Colonic mucosa (tissue), 4 donors: ENCODE measurements at regions not wholly inside any gene's neighbourhood (a gene's known extent, or its start where the extent isn't known, plus 50 kb on each side); places are given as distances from the start of the nearest gene placed in this dataset.

Source experiments
- DNase-seq: peaks from one replicate; pipeline ENCODE4 v3.0.0-alpha.2; 2020
- H3K27ac ChIP-seq: fragments of 200-600 bp; one replicate; pipeline ENCODE4 v1.8.0; 2021
- H3K27me3 ChIP-seq: fragments of 200-600 bp; one replicate; pipeline ENCODE4 v1.8.0; 2021
- H3K36me3 ChIP-seq: fragments of 200-600 bp; one replicate; pipeline ENCODE4 v1.8.0; 2021
- H3K4me1 ChIP-seq: fragments of 200-600 bp; one replicate; pipeline ENCODE4 v1.8.0; 2021; ENCODE audit warnings: mild to moderate bottlenecking
- H3K4me3 ChIP-seq: fragments of 200-600 bp; one replicate; pipeline ENCODE4 v1.8.0; 2021
- H3K9ac ChIP-seq, 2 donors: one replicate each; pipeline ENCODE4 v1.7.0; 2013; ENCODE audit warnings: control low read depth in 2 of 2, low read depth in 2 of 2, low read length in 2 of 2
- H3K9me3 ChIP-seq: fragments of 200-600 bp; one replicate; pipeline ENCODE4 v1.8.0; 2021
- intact Hi-C: fragments of 100-400 bp; cut with DNase I; formaldehyde crosslinking; loops from one replicate; pipeline ENCODE4 v1.14.1; 2022
- TF ChIP-seq, protein P1 (sequence below): fragments of 200-600 bp; IDR thresholded peaks from one replicate; pipeline ENCODE4 v1.8.0; 2022; ENCODE audit warnings: antibody characterized with exemption, mild to moderate bottlenecking
- donor health status: healthy.
- donor health status: DM: no; HTN: no; CAD: no.
- donor health status: DM: no; HTN: no; CAD: no.

DNA sequence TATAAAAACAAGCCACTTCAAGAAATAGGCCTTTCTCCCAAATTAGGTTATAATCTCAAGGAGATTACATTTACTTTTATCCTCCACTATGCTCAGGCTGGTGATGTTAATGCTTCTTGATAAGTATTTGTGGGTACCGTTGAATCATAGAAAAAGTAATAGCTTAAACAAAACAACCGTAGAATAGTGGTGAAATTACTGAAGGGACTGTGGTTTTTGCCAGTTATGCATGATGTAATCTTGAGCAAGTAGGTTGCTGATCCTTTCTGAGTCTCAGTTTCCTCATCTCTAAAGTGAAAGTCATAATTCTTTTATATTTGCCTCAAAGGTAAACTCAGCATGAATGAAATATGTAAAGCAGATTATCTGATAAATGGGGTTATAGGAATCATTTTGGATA is 187.3 kb upstream of the JAG1 start:
- intact Hi-C loops: no loop called here
- Histone ChIP-seq H3K27ac (peak overlapping the region; percentile 60), H3K4me1 (peaks cover 19% of the 10 kb centered on the region), H3K9me3 (no peaks in the 10 kb centered on the region), H3K36me3 (no peaks in the 10 kb centered on the region), H3K9ac (no peak overlapping the region), H3K27me3 (no peaks in the 10 kb centered on the region), H3K4me3 (no peak overlapping the region)
- TF ChIP-seq, protein P1, sequence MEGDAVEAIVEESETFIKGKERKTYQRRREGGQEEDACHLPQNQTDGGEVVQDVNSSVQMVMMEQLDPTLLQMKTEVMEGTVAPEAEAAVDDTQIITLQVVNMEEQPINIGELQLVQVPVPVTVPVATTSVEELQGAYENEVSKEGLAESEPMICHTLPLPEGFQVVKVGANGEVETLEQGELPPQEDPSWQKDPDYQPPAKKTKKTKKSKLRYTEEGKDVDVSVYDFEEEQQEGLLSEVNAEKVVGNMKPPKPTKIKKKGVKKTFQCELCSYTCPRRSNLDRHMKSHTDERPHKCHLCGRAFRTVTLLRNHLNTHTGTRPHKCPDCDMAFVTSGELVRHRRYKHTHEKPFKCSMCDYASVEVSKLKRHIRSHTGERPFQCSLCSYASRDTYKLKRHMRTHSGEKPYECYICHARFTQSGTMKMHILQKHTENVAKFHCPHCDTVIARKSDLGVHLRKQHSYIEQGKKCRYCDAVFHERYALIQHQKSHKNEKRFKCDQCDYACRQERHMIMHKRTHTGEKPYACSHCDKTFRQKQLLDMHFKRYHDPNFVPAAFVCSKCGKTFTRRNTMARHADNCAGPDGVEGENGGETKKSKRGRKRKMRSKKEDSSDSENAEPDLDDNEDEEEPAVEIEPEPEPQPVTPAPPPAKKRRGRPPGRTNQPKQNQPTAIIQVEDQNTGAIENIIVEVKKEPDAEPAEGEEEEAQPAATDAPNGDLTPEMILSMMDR: no peak
- DNase-seq: no peak

DNA sequence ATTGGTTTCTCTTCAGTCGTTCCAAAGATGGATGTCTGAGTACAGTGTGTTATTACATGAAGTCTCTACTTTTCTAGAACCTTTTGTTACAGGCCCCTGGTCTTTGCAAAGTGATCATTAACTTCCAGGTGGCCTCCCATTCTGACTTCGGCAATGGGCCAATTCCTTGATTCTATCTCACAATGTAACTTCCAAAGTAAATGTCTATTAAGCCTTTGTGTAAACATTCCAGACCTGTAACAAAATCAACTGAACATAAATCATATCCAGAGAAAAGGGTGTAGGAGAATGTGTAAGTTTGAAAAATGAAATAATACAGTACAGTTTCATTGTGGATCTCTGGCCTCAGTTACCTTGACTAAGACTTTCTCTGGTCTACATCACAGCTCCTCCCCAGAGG is 187.8 kb upstream of the JAG1 start:
- H3K4me1 ChIP-seq: peaks cover 19% of the 10 kb centered on the region

DNA sequence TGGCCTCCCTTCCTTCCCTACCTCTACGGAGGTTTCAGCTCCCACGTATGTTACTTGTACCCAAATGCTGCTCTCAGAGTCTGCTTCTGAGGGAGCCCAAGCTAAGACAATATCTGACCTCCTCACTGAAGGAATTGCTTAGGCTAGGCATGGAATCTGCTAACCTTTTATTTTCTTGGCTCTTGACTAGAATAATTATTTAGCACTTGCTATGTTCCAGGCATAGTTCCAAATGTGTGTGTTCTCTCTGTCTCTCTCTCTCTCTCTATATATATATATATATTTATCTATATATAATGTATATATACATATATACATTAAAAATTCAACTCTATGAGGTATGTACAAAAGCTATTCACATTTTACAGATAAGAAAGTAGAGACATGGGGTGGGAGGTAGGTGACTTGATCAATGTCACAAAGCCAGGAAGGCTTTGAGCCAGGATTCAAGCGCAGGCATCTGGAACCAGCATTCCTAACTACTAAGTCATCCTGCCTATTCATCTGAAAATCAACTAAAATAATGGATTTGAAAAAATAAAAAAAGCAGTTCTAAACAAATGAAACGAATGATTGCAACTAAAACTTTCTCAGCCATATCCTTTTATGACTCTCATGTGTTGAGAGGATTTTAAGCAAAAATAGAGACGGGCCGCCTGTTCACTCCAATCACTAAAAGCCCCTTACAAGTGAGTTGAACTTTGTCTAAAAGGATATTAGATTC is 189.7 kb upstream of the JAG1 start:
- DNase-seq: no peak
- Histone ChIP-seq H3K9ac (peak overlapping the region in 1 of 2 donors; percentile 68), H3K9me3 (no peaks in the 10 kb centered on the region), H3K27me3 (no peaks in the 10 kb centered on the region), H3K4me3 (no peak overlapping the region), H3K36me3 (no peaks in the 10 kb centered on the region), H3K4me1 (peaks cover 19% of the 10 kb centered on the region), H3K27ac (peak overlapping the region; percentile 88)
- intact Hi-C loops: no loop called here
- TF ChIP-seq, protein P1: no peak

More for the DNA sequence above, 187.8 kb upstream of the JAG1 start:
- peak; percentile 81 for DNase-seq
- Histone ChIP-seq H3K4me3 (no peak overlapping the region), H3K9me3 (no peaks in the 10 kb centered on the region), H3K27me3 (no peaks in the 10 kb centered on the region), H3K9ac (no peak overlapping the region), H3K36me3 (no peaks in the 10 kb centered on the region), H3K27ac (peak overlapping the region; percentile 60)
- TF ChIP-seq, protein P1: no peak
- intact Hi-C loops: no loop called here

DNA sequence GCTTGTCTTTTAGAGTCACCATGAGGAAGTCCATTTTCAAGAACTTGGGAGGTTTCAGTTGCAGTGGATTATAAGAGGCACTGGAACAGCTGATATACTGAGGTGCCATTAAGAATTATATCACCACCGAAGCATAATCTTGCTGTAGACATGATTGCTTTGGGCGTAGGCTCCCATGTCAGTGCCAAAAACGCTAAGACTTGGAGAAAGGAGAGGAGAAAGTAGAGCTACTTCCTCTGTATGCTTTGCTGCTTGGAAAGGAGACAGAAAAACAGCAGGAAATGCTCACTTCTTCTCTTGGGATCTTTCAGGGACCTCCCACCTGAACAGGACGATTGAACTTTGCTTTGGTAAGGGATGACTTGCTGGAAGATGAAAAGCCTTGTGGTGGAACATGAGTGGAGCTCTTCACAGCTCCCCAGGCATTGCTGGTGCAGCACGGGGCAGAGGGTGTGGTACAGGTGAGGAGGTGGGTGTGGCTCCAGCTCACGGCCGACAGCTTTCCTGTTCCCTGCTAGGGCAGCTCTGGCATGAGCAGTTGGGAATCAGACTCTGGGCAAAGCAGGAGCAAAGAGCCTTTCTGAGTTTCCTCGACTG is 190.4 kb upstream of the JAG1 start:
- peak; percentile 89 for DNase-seq
- no peaks in the 10 kb centered on the region for H3K27me3 ChIP-seq
- peaks cover 19% of the 10 kb centered on the region for H3K4me1 ChIP-seq
- intact Hi-C loops: no loop called here
- peak overlapping the region; percentile 88 for H3K27ac ChIP-seq
- TF ChIP-seq, protein P1: no peak
- H3K36me3 ChIP-seq: no peaks in the 10 kb centered on the region
- no peak overlapping the region for H3K4me3 ChIP-seq
- peak overlapping the region; percentile 20 to 68 for H3K9ac ChIP-seq
- no peaks in the 10 kb centered on the region for H3K9me3 ChIP-seq

DNA sequence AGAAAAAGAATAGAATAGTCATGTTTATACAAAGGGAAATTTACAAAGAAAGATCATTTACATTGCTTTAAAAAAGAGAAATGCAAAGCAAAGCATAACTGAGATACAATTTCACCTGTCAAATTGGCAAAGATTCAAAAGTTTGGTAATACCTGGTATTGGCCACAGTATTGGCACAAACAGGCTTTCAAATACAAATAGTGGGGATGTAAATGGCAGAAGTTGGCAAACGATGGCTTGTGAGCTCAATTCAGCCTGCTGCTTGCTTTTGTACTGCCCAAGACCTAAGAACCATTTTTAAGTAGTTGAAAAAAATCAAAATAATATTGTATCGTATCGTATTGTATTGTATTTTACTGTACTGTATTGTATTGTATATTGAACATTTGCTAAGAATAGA is 194.5 kb upstream of the JAG1 start:
- H3K9ac ChIP-seq: no peak overlapping the region
- DNase-seq: no peak
- H3K27me3 ChIP-seq: no peaks in the 10 kb centered on the region
- intact Hi-C loops: no loop called here
- H3K27ac ChIP-seq: no peak overlapping the region
- peaks cover 19% of the 10 kb centered on the region for H3K4me1 ChIP-seq
- TF ChIP-seq, protein P1: no peak
- no peaks in the 10 kb centered on the region for H3K36me3 ChIP-seq
- no peak overlapping the region for H3K4me3 ChIP-seq
- no peaks in the 10 kb centered on the region for H3K9me3 ChIP-seq
